PC-3 (cell line): ENCODE measurements at regions not wholly inside any gene's neighbourhood (a gene's known extent, or its start where the extent isn't known, plus 50 kb on each side); places are given as distances from the start of the nearest gene placed in this dataset.

Experiments used
- ATAC-seq: fragments of 200-7000 bp; cut with Tn5 transposase; 2 replicates; pipeline ENCODE4 v1.9.1; 2020; ENCODE audit warnings: mild to moderate bottlenecking, moderate library complexity
- BruUV-seq: library from RNA; stranded (reverse); fragments of 400-500 nt; replicated peaks from 2 replicates; lab custom pipeline; 2021; lab: Mats Ljungman, UMichigan
- CTCF ChIA-PET: fragments of 300-600 bp; sonication (Branson Sonifier 250); formaldehyde crosslinking; loops from one replicate; lab custom pipeline; 2022; ENCODE audit warnings: antibody characterized with exemption; lab: Charles Lee
- POLR2A ChIA-PET: fragments of 300-600 bp; sonication (Branson Sonifier 250); formaldehyde crosslinking; loops from one replicate; lab custom pipeline; 2022; ENCODE audit warnings: antibody characterized with exemption; ENCODE audit not compliant: unreplicated experiment; lab: Charles Lee
- DNase-seq: peaks from one replicate; pipeline ENCODE4 v3.0.0-alpha.2; 2015
- H2AFZ ChIP-seq: fragments of 300-600 bp; sonication (generic); 2 replicates; pipeline ENCODE4 v1.6.0; 2016; ENCODE audit warnings: antibody characterized with exemption, low read length
- H3F3A ChIP-seq: fragments of 300-600 bp; sonication (generic); one replicate; pipeline ENCODE4 v1.6.0; 2017; ENCODE audit warnings: antibody characterized with exemption, low read length, control low read depth, mild to moderate bottlenecking; ENCODE audit not compliant: unreplicated experiment
- H3K27ac ChIP-seq: fragments of 300-600 bp; sonication (generic); 2 replicates; pipeline ENCODE4 v1.5.1; 2016; ENCODE audit warnings: mild to moderate bottlenecking, low read length
- H3K27me3 ChIP-seq: fragments of 300-600 bp; sonication (generic); 2 replicates; pipeline ENCODE4 v1.6.1; 2016; ENCODE audit warnings: low read length, mixed read lengths
- H3K36me3 ChIP-seq: fragments of 300-600 bp; sonication (generic); 2 replicates; pipeline ENCODE4 v1.6.1; 2016; ENCODE audit warnings: low read depth, mixed run types, low read length, mixed read lengths
- H3K4me1 ChIP-seq: fragments of 300-600 bp; sonication (generic); 2 replicates; pipeline ENCODE4 v1.5.1; 2016; ENCODE audit warnings: low read length; ENCODE audit not compliant: insufficient read depth
- H3K4me2 ChIP-seq: fragments of 300-600 bp; sonication (generic); 2 replicates; pipeline ENCODE4 v1.6.0; 2016; ENCODE audit warnings: low read length
- H3K4me3 ChIP-seq: fragments of 300-600 bp; sonication (generic); 2 replicates; pipeline ENCODE4 v1.5.1; 2016; ENCODE audit warnings: mild to moderate bottlenecking, low read length, mixed read lengths
- H3K79me2 ChIP-seq: fragments of 300-600 bp; sonication (generic); 2 replicates; pipeline ENCODE4 v1.6.1; 2017; ENCODE audit warnings: low read length, mixed read lengths
- H3K9ac ChIP-seq: fragments of 300-600 bp; sonication (generic); 2 replicates; pipeline ENCODE4 v1.6.0; 2016; ENCODE audit warnings: mild to moderate bottlenecking, low read length
- H3K9me2 ChIP-seq: fragments of 300-600 bp; sonication (generic); replicated peaks from 2 replicates; pipeline ENCODE4 v1.6.1; 2016; ENCODE audit warnings: mixed run types, low read length, mixed read lengths
- H3K9me3 ChIP-seq: fragments of 300-600 bp; sonication (generic); 2 replicates; pipeline ENCODE4 v1.6.1; 2016; ENCODE audit warnings: low read length, mixed read lengths
- H4K20me1 ChIP-seq: fragments of 300-600 bp; sonication (generic); 2 replicates; pipeline ENCODE4 v1.6.1; 2016; ENCODE audit warnings: low read length, mixed read lengths
- CTCF ChIP-seq: fragments of 300-600 bp; sonication (generic); conservative IDR thresholded peaks from 2 replicates; pipeline ENCODE4 v1.5.1; 2017; ENCODE audit warnings: antibody characterized with exemption, low read depth, mild to moderate bottlenecking, low read length
- EZH2 ChIP-seq: fragments of 300-600 bp; sonication (generic); IDR thresholded peaks from one replicate; pipeline ENCODE4 v1.6.1; 2017; ENCODE audit warnings: antibody characterized with exemption, mild to moderate bottlenecking, low read length; ENCODE audit not compliant: unreplicated experiment
- EZH2phosphoT487 ChIP-seq: fragments of 300-600 bp; sonication (generic); IDR thresholded peaks from 2 replicates; pipeline ENCODE4 v1.6.1; 2018; ENCODE audit warnings: mild to moderate bottlenecking, antibody characterized with exemption, low read length, borderline replicate concordance
- intact Hi-C: fragments of 100-400 bp; cut with micrococcal nuclease; formaldehyde crosslinking; loops from 2 replicates; pipeline ENCODE4 v1.9.0; 2023

GRCh38 chr2:67522148-67522547 is 125.0 kb downstream of the ETAA1 start:
- no peak overlapping the region for H3K4me2 ChIP-seq
- H3K36me3 ChIP-seq = no peaks in the 10 kb centered on the region
- no peaks in the 10 kb centered on the region for H3K9me3 ChIP-seq
- CTCF ChIA-PET = no interaction called here
- no peak overlapping the region for H3K9ac ChIP-seq
- no peaks in the 10 kb centered on the region for H4K20me1 ChIP-seq
- no peak overlapping the region for H3K27ac ChIP-seq
- ATAC-seq (no peak), DNase-seq (no peak)
- H3K9me2 ChIP-seq = no peaks in the 10 kb centered on the region
- H3K79me2 ChIP-seq = no peaks in the 10 kb centered on the region
- POLR2A ChIA-PET = no interaction called here
- no peak overlapping the region for H2AFZ ChIP-seq
- no peak overlapping the region for H3K4me3 ChIP-seq
- no peaks in the 10 kb centered on the region for H3K27me3 ChIP-seq
- no peaks in the 10 kb centered on the region for H3F3A ChIP-seq
- BruUV-seq = no TSS peak
- intact Hi-C loops = no loop called here
- TF ChIP-seq EZH2phosphoT487 = no peak
- no peaks in the 10 kb centered on the region for H3K4me1 ChIP-seq

DNA sequence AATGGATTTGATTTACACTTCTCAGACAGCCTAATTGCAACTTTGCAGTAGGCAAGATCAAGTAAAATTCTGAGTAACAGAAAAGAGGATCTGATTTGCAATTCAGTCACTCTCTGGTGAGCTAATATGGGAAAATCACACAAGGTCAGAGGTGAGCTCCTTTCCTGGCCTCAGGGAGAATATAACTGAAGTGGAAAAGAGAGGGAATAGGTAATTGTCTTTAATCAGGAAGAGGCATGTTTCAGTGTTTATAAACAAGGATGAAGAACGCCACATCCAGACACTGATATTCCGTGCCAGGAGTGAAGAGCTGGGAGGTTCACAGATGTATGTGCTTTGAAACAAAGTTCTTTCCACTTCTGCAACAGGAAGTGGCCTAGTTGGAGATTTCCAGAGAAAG is 127.1 kb downstream of the ETAA1 start:
- intact Hi-C loops = no loop called here
- no peak for ATAC-seq
- Histone ChIP-seq H3K27me3 (no peaks in the 10 kb centered on the region), H3K79me2 (no peaks in the 10 kb centered on the region), H4K20me1 (no peaks in the 10 kb centered on the region), H3K4me3 (no peak overlapping the region), H3K9me2 (no peaks in the 10 kb centered on the region), H3F3A (no peaks in the 10 kb centered on the region), H3K9me3 (no peaks in the 10 kb centered on the region), H2AFZ (no peak overlapping the region), H3K4me2 (no peak overlapping the region), H3K9ac (no peak overlapping the region), H3K36me3 (no peaks in the 10 kb centered on the region), H3K4me1 (no peaks in the 10 kb centered on the region), H3K27ac (no peak overlapping the region)
- CTCF ChIA-PET = no interaction called here
- BruUV-seq = no TSS peak
- POLR2A ChIA-PET = no interaction called here
- DNase-seq = no peak
- TF ChIP-seq EZH2phosphoT487 (no peak), EZH2 (no peak), CTCF (no peak)

DNA sequence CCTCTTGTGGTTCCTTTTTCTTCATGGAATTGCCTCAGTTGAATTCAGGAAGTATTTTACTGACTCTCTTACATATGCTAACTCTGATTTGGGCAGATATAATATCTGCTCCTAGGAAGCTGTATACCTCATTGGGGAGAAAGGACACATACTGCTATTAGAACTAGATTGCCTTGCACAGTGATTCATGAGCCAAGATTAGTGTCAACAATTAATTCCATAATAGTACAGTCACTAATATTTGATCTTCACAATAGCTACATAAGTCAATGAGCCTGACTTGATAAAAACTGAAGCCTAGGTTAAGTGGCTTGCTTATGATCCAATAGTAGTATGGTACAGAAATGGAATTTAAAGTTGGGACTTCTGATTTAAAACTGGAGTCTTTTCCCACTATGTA is 127.6 kb downstream of the ETAA1 start:
- Histone ChIP-seq H3K9me3 (no peaks in the 10 kb centered on the region), H3K27ac (no peak overlapping the region), H3K4me2 (no peak overlapping the region), H3K36me3 (no peaks in the 10 kb centered on the region), H3K27me3 (no peaks in the 10 kb centered on the region), H3K9ac (no peak overlapping the region), H3K4me3 (no peak overlapping the region), H2AFZ (no peak overlapping the region), H3K9me2 (no peaks in the 10 kb centered on the region), H3K79me2 (no peaks in the 10 kb centered on the region), H4K20me1 (no peaks in the 10 kb centered on the region), H3F3A (no peaks in the 10 kb centered on the region), H3K4me1 (no peaks in the 10 kb centered on the region)
- no TSS peak for BruUV-seq
- ChIA-PET CTCF (no interaction called here), POLR2A (no interaction called here)
- no peak for TF ChIP-seq EZH2phosphoT487
- TF ChIP-seq EZH2 = no peak
- TF ChIP-seq CTCF = no peak
- ATAC-seq (no peak), DNase-seq (no peak)
- intact Hi-C loops = no loop called here
